ACHN (cell line): ENCODE measurements at regions not wholly inside any gene's neighbourhood (a gene's known extent, or its start where the extent isn't known, plus 50 kb on each side); places are given as distances from the start of the nearest gene placed in this dataset.
A peak's percentile ranks its signal among the peaks of the same experiment; 100 is the strongest.
"Not testable (repeated sequence)": the region's sequence is repeated elsewhere in the genome, so short reads cannot be mapped to it uniquely, and the experiment has no call there.

Source experiments
- DNase-seq: peaks from one replicate; pipeline ENCODE4 v3.0.0-alpha.2; 2015
- in situ Hi-C: cut with HindIII; loops from 2 replicates; pipeline ENCODE4 v1.10.0; 2017; ENCODE audit warnings: low sequenced_read_pairs, low pct_ligation_motif_present, low pct_unique_long_range_greater_than_20kb

- in situ Hi-C loops: no loop called here
- DNase-seq: no peak
Observed at GRCh38 chr6:80610846-80611245, 504.4 kb downstream of the BCKDHB start.

GRCh38 chr6:80608881-80609280 is 502.4 kb downstream of the BCKDHB start:
- in situ Hi-C loops: no loop called here

GRCh38 chr6:80607811-80608391 is 501.4 kb downstream of the BCKDHB start:
- in situ Hi-C loops: no loop called here
- DNase-seq: no peak

More at GRCh38 chr6:80608881-80609280, 502.4 kb downstream of the BCKDHB start:
- no peak for DNase-seq

DNA sequence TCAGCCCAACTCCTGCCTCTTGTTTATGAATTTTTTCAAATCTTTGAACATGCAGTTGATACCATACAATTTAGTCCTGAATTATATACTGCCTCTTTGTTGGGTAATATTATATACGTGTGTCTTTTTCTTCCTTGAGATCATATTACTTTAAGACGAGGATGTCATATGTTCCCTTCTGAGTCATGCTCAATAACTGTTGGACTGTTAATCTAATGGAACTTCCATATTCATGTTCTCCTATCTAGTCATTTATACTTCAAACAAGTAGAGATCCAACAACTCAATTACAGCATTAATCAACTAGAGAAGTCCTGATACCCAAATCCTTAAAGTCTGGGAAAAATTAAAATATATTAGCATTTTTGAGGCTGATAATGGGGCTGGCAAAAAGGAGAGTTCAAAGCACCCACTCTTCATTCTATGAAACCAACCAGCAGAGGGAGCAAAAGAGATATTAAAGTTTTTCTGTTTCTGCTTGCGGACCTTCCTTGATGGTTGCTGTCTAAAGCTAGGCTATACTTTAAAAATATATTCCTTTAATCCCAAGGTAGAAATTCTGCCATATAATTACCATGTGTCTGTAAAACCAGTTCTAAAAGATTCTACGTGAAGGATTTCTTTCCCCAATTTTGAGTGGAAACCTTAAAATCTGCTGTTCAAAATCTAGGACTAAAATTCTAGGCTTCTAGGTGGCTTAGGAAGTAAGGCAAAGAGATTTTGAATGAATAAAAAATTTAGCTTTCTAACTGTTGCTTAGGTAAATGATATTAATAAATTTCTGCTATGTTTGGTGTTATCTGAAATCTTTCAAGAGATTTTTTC is 498.9 kb downstream of the BCKDHB start:
- in situ Hi-C loops: no loop called here
- peak; percentile 26 for DNase-seq

DNA sequence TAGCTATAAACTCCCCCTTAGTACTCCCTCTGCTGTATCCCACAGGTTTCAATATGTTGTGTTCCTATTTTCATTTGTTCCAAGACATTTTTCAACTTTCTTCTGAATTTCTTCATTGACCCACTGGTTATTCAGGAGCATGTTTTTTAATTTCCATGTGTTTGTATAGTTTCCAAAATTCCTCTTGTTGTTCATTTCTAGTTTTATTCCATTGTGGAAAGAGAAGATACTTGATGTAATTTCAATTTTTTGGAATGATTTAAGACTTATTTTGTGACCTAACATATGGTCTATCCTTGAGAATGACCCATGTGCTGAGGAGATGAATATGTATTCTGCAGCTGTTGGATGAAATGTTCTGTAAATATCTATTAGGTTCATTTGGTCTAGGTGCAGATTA is 497.2 kb downstream of the BCKDHB start:
- no peak for DNase-seq
- in situ Hi-C loops: no loop called here

GRCh38 chr6:80594461-80594860 is 488.0 kb downstream of the BCKDHB start:
- in situ Hi-C loops: no loop called here
- DNase-seq: no peak

DNA sequence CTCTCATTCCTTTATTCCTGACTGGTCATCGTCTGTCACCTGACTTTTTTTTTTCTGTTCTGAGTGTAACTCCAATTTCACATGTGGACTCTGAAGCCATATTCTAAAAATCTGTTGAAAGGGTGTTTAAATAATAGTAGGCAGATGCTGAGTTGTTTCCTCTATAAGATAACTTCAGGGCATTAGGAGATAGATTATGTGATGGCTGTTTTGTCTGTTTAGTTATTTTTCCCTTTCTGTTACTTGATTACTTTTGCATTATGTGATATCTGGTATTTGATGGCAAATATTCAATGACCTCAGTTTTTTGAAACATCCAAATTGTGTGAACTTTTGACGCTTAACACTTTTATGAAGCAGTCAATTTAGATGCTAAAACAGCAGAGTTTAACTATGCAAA is 486.0 kb downstream of the BCKDHB start:
- no peak for DNase-seq
- in situ Hi-C loops: no loop called here

GRCh38 chr6:80586242-80586641 is 479.8 kb downstream of the BCKDHB start:
- DNase-seq: no peak
- in situ Hi-C loops: no loop called here

GRCh38 chr6:80579391-80580023 is 473.0 kb downstream of the BCKDHB start:
- in situ Hi-C loops: no loop called here
- no peak for DNase-seq

- in situ Hi-C loops, DNase-seq: not testable (repeated sequence)
Observed at GRCh38 chr6:80573320-80573719, 466.8 kb downstream of the BCKDHB start.

DNA sequence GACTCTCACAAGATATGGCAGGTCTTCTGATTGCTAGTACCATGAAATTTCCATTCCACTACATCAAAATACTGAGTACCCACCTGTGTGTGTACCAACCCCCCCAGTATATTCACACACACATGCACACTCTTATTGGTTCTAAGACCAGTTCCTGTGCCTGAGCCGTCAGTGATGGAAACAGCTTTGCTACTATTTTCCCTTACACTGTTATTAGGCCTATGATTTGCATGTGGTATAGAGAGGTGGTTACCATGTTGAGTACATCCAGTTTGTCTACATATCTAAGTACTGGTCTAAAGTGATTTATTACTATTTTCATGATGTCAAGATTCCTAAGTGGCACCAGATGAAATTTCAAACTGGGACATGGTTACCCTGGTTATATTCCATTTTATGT is 459.9 kb downstream of the BCKDHB start:
- no peak for DNase-seq
- in situ Hi-C loops: no loop called here

- DNase-seq: no peak
- in situ Hi-C loops: no loop called here
Observed at GRCh38 chr6:80553071-80553740, 446.7 kb downstream of the BCKDHB start.

- in situ Hi-C loops: no loop called here
- no peak for DNase-seq
Observed at GRCh38 chr6:80550748-80551147, 444.3 kb downstream of the BCKDHB start.

- no peak for DNase-seq
- in situ Hi-C loops: no loop called here
Observed at GRCh38 chr6:80550281-80550680, 443.8 kb downstream of the BCKDHB start.

DNA sequence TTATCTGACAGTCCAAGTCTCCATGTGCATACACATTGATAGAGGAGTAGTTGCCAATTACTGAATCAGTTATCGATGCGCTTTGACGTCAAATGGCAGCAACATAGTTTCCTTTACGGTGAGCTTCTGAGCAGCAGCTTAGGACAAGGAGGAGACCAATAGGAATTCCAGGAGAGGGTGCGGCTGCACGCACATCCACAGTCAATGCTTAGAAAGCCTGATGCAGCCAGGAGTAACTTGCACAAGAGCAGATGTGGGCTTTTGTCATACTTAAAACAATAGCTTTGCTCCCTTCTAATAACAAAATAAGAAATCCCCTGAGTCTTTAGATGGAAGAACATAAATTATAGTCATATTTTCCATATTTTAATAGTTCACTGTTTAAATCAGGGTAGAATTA is 442.1 kb downstream of the BCKDHB start:
- in situ Hi-C loops: no loop called here
- no peak for DNase-seq

- in situ Hi-C loops: no loop called here
- no peak for DNase-seq
Observed at GRCh38 chr6:80547827-80548226, 441.4 kb downstream of the BCKDHB start.

- in situ Hi-C loops: no loop called here
- DNase-seq: no peak
Observed at GRCh38 chr6:80544976-80545722, 438.7 kb downstream of the BCKDHB start.

DNA sequence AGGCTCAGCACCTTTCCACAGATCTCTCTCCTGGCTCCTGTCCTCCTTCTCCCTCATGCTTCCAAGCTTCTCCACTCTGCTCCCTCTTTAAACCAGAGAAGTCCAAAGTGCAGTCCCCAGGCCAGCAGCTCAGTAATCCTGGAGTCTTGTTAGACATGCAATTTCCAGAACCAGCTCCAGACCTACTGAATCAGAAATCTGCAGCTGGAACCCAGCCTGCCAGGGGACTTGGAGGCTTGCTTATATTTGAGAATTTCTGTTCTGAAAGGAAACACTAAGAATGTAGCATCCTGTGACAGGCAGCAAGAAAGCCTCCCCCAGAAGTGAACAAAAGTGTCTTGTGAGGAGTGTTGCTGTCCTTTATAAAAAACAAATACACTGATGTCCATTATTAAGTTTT is 438.1 kb downstream of the BCKDHB start:
- DNase-seq: no peak
- in situ Hi-C loops: no loop called here
